ENCODE measurements at regions not wholly inside any gene's neighbourhood (a gene's known extent, or its start where the extent isn't known, plus 50 kb on each side); places are given as distances from the start of the nearest gene placed in this dataset.

DNA sequence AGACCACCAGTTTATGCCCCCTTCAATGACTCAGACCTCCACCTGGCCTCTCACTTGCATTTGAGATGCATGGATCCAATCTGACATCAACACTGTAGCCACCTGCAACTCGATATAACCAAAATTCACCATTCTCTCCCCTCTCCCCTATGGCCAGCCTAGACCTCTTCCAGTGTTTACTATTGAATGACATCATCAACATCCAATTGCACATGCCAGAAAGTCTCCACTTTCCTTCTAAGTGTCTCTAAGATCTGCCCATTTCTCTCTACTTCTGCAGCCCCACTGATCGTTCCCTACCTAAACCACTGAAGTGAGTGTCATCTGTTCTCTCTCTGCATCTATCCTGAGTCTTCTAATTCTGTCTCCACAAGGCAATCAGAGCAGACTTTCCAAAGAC, 151.3 kb upstream of the APCDD1 start:
- H3K36me3 ChIP-seq: no peaks in the 10 kb centered on the region
- no peaks in the 10 kb centered on the region for H3K27me3 ChIP-seq (replicated peaks; ENCODE audit: insufficient read depth)
- no peak for TF ChIP-seq POLR2A (IDR thresholded peaks at IDR 0.05)
- TF ChIP-seq, protein P1, sequence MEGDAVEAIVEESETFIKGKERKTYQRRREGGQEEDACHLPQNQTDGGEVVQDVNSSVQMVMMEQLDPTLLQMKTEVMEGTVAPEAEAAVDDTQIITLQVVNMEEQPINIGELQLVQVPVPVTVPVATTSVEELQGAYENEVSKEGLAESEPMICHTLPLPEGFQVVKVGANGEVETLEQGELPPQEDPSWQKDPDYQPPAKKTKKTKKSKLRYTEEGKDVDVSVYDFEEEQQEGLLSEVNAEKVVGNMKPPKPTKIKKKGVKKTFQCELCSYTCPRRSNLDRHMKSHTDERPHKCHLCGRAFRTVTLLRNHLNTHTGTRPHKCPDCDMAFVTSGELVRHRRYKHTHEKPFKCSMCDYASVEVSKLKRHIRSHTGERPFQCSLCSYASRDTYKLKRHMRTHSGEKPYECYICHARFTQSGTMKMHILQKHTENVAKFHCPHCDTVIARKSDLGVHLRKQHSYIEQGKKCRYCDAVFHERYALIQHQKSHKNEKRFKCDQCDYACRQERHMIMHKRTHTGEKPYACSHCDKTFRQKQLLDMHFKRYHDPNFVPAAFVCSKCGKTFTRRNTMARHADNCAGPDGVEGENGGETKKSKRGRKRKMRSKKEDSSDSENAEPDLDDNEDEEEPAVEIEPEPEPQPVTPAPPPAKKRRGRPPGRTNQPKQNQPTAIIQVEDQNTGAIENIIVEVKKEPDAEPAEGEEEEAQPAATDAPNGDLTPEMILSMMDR (IDR thresholded peaks at IDR 0.05): no peak
- TF ChIP-seq POLR2AphosphoS5 (IDR thresholded peaks at IDR 0.05): no peak
- DNase-seq (ENCODE audit: low spot score): no peak
- H3K9me3 ChIP-seq: no peaks in the 10 kb centered on the region
- 92% methylated on average over 2 of the region's 2 CpGs for WGBS
- H3K4me3 ChIP-seq: no peak overlapping the region
- H3K4me1 ChIP-seq (replicated peaks): no peaks in the 10 kb centered on the region
- H3K27ac ChIP-seq: no peak overlapping the region
- intact Hi-C loops (cut with DNase I): no loop called here

DNA sequence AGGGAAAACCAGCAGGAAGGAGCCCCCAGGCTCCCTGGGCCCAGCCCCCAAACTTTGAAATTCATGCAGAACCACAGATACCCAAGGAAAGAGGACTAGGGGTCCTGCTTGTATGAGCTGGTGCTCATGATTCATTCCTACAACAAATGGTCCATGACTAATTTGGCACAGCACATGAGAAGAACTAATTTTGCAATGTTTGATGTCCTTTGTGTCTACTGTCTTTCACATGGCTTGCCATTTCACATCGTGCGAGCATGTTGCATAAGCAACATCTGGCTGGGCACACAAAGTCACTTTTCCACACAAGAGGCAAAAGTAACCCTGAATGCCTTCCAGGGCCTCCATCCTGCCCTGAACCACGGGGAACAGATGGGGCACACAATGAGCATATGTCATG, 149.6 kb upstream of the APCDD1 start:
- no peaks in the 10 kb centered on the region for H3K27me3 ChIP-seq (replicated peaks; ENCODE audit: insufficient read depth)
- no peaks in the 10 kb centered on the region for H3K36me3 ChIP-seq
- no peaks in the 10 kb centered on the region for H3K4me1 ChIP-seq (replicated peaks)
- TF ChIP-seq, protein P1 (IDR thresholded peaks at IDR 0.05): no peak
- TF ChIP-seq POLR2A (IDR thresholded peaks at IDR 0.05): no peak
- no peak for TF ChIP-seq POLR2AphosphoS5 (IDR thresholded peaks at IDR 0.05)
- H3K4me3 ChIP-seq: no peak overlapping the region
- WGBS: 57% methylated on average over 3 of the region's 3 CpGs
- no peak for DNase-seq (ENCODE audit: low spot score)
- no peaks in the 10 kb centered on the region for H3K9me3 ChIP-seq
- no peak overlapping the region for H3K27ac ChIP-seq
- intact Hi-C loops (cut with DNase I): no loop called here

- H3K4me3 ChIP-seq: no peak overlapping the region
- no peaks in the 10 kb centered on the region for H3K27me3 ChIP-seq (replicated peaks; ENCODE audit: insufficient read depth)
- no peak for TF ChIP-seq POLR2A (IDR thresholded peaks at IDR 0.05)
- TF ChIP-seq, protein P1 (IDR thresholded peaks at IDR 0.05): no peak
- TF ChIP-seq POLR2AphosphoS5 (IDR thresholded peaks at IDR 0.05): no peak
- H3K36me3 ChIP-seq: no peaks in the 10 kb centered on the region
- no peaks in the 10 kb centered on the region for H3K4me1 ChIP-seq (replicated peaks)
- WGBS: 94% methylated on average over 2 of the region's 2 CpGs
- no peak overlapping the region for H3K27ac ChIP-seq
- H3K9me3 ChIP-seq: no peaks in the 10 kb centered on the region
- intact Hi-C loops (cut with DNase I): no loop called here
- DNase-seq (ENCODE audit: low spot score): no peak
These were observed 147.7 kb upstream of the APCDD1 start for GRCh38 chr18:10306779-10307178.

DNA sequence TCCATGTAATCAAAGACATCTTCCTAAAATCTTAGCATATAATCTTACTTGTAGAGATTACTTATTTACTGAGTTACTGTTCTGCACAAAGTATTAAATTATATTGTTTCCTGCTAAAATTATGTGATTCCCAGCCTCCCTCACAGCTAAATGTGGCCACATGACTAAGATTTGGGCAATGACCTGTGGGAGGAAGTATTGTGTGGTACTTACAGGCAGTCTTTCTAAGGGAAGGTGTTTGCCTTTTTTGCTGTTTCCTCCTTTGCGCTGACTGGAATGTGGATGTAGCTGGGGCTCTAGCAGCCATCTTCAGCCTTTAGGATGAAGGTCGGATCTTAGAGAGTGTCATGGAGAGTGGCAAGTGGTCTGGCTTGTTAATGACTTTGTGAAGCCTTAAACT, 146.3 kb upstream of the APCDD1 start:
- Histone ChIP-seq H3K27me3 (replicated peaks; ENCODE audit: insufficient read depth) (no peaks in the 10 kb centered on the region), H3K9me3 (no peaks in the 10 kb centered on the region), H3K36me3 (no peaks in the 10 kb centered on the region), H3K4me3 (no peak overlapping the region), H3K27ac (no peak overlapping the region), H3K4me1 (replicated peaks) (no peaks in the 10 kb centered on the region)
- no peak for DNase-seq (ENCODE audit: low spot score)
- WGBS: 70% methylated on average over 2 of the region's 2 CpGs
- intact Hi-C loops (cut with DNase I): no loop called here
- no peak for TF ChIP-seq POLR2AphosphoS5 (IDR thresholded peaks at IDR 0.05)
- TF ChIP-seq, protein P1 (IDR thresholded peaks at IDR 0.05): no peak

- no peaks in the 10 kb centered on the region for H3K27me3 ChIP-seq (replicated peaks; ENCODE audit: insufficient read depth)
- intact Hi-C loops (cut with DNase I): no loop called here
- no peak overlapping the region for H3K27ac ChIP-seq
- no peaks in the 10 kb centered on the region for H3K9me3 ChIP-seq
- 91% methylated on average over 4 of the region's 4 CpGs for WGBS
- H3K4me3 ChIP-seq: no peak overlapping the region
- DNase-seq (ENCODE audit: low spot score): no peak
- no peaks in the 10 kb centered on the region for H3K36me3 ChIP-seq
- H3K4me1 ChIP-seq (replicated peaks): no peaks in the 10 kb centered on the region
- TF ChIP-seq POLR2AphosphoS5 (IDR thresholded peaks at IDR 0.05) (no peak), POLR2A (IDR thresholded peaks at IDR 0.05) (no peak)
- TF ChIP-seq, protein P1 (IDR thresholded peaks at IDR 0.05): no peak
These were observed 143.8 kb upstream of the APCDD1 start for GRCh38 chr18:10310626-10311025.

All from prostate gland (tissue), 2 donors.